Spinal cord (tissue), 9 donors: ENCODE measurements at regions not wholly inside any gene's neighbourhood (a gene's known extent, or its start where the extent isn't known, plus 50 kb on each side); places are given as distances from the start of the nearest gene placed in this dataset.

ENCODE experiments used
- DNase-seq, 6 donors: peaks; one replicate each; pipeline versions ENCODE4 v3.0.0 to v3.0.0-alpha.2; 2013 to 2015; ENCODE audit warnings: low spot score in 6 of 6, low read depth in 4 of 6
- H3K27ac ChIP-seq: one replicate; pipeline ENCODE4 v1.5.1; 2013; ENCODE audit warnings: low read depth, low read length, control low read depth
- H3K27me3 ChIP-seq: one replicate; pipeline ENCODE4 v1.6.1; 2013; ENCODE audit warnings: low read length; ENCODE audit not compliant: control insufficient read depth, insufficient read depth
- H3K36me3 ChIP-seq: one replicate; pipeline ENCODE4 v1.6.1; 2013; ENCODE audit warnings: low read length; ENCODE audit not compliant: control insufficient read depth, insufficient read depth
- H3K4me1 ChIP-seq: one replicate; pipeline ENCODE4 v1.6.1; 2013; ENCODE audit warnings: low read length; ENCODE audit not compliant: control insufficient read depth, insufficient read depth
- H3K4me3 ChIP-seq: one replicate; pipeline ENCODE4 v1.5.1; 2013; ENCODE audit warnings: low read depth, low read length, control low read depth
- H3K9me3 ChIP-seq: one replicate; pipeline ENCODE4 v1.6.1; 2013; ENCODE audit warnings: low read length; ENCODE audit not compliant: control insufficient read depth, insufficient read depth
- WGBS: methylation state at CpG from one replicate; pipeline ENCODE4 v1.1.5; 2013; ENCODE audit warnings: missing lambda C conversion rate; ENCODE audit not compliant: insufficient coverage; 5-methylcytosine and 5-hydroxymethylcytosine counted together
- donor health status: healthy.

- no peak overlapping the region for H3K27ac ChIP-seq
- no peak overlapping the region for H3K4me3 ChIP-seq
- DNase-seq = no peak
- no peaks in the 10 kb centered on the region for H3K27me3 ChIP-seq
- H3K36me3 ChIP-seq = no peaks in the 10 kb centered on the region
- WGBS = 86% methylated on average over 9 of the region's 10 CpGs
- no peaks in the 10 kb centered on the region for H3K9me3 ChIP-seq
- H3K4me1 ChIP-seq = peaks cover 44% of the 10 kb centered on the region
These were observed 208.2 kb downstream of the KIF26A start for GRCh38 chr14:104346608-104347007.

- Histone ChIP-seq H3K27ac (no peak overlapping the region), H3K27me3 (no peaks in the 10 kb centered on the region), H3K4me1 (peaks cover 31% of the 10 kb centered on the region), H3K9me3 (peaks cover 2% of the 10 kb centered on the region), H3K36me3 (no peaks in the 10 kb centered on the region), H3K4me3 (no peak overlapping the region)
- 96% methylated on average over 5 of the region's 5 CpGs for WGBS
- DNase-seq = no peak
These were observed 210.4 kb downstream of the KIF26A start for GRCh38 chr14:104348741-104349140.

- Histone ChIP-seq H3K4me3 (no peak overlapping the region), H3K27ac (peak overlapping the region; percentile 59), H3K4me1 (peaks cover 30% of the 10 kb centered on the region), H3K27me3 (no peaks in the 10 kb centered on the region), H3K9me3 (peaks cover 2% of the 10 kb centered on the region), H3K36me3 (no peaks in the 10 kb centered on the region)
- DNase-seq = no peak
- WGBS = 75% methylated on average over 3 of the region's 3 CpGs
These were observed 211.6 kb downstream of the KIF26A start for GRCh38 chr14:104349950-104350349.

DNA sequence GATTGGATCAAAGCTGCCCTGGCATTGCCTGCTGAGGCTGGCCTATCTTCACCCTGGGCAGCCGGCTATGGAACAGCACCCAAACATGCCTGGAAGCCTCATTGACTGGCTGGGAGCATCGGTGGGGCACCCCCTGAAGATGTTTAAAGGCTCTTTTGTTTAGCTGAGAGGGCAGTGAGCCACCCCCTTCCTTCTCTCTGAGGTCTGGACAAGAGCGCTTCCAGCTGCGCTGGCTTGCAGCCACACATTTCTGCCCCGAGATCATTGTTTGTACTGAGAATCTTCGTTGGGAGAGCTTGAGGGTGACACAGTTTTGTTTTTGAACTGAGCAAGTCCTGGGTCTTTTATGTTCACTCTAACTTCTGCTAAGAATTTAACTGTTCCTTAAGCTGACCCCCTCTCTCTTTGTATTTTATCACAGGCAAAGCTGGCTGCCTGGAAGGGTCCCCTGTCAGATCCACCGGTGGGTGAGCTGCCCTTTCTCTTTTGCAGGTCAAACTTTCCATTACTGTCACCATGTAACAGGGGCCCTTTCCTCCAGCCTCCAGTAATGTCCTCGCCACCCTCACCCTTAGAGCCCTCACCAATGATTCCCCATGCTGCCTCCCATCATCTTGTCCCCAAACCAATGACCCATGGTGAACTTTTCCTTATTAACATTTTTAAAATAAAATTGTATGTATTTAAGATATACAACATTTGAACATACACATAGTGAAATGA, 212.2 kb downstream of the KIF26A start:
- H3K27me3 ChIP-seq = no peaks in the 10 kb centered on the region
- no peak overlapping the region for H3K4me3 ChIP-seq
- peak in 4 of 6 donors; percentile 36 to 86 (median 59) for DNase-seq
- H3K27ac ChIP-seq = peak overlapping the region; percentile 59
- peaks cover 2% of the 10 kb centered on the region for H3K9me3 ChIP-seq
- WGBS = 15% methylated on average over 3 of the region's 8 CpGs
- no peaks in the 10 kb centered on the region for H3K36me3 ChIP-seq
- H3K4me1 ChIP-seq = peaks cover 34% of the 10 kb centered on the region

DNA sequence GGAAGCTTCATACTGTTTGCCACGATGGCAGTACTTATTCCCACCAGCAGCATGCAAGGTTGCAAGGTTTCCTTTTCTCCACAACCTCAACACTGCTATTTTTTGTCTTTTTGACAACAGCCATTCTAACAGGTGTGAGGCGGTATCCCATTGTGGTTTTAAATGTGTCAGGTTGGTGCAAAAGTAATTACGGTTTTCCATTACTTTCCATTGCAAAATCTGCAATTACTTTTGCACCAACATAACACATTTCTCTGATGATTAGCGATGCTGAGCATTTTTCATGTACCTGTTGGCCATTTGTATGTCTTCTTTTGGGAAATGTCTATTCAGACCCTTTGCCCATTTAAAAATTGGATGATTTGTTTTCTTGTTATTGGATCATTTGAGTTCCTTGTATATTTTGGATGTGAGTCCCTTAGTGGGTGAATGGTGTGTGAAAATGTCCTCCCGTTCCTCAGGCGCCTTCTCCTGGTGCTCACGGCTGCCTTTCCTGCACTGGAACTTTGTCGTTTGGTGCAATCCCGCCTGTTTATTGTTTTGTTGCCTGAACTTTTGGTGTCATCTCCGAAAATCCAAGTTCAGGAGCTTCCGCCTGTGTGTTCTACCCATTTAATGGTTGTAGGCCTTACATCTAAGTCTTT, 213.6 kb downstream of the KIF26A start:
- H3K4me3 ChIP-seq = no peak overlapping the region
- DNase-seq = no peak
- H3K27ac ChIP-seq = no peak overlapping the region
- H3K9me3 ChIP-seq = peaks cover 2% of the 10 kb centered on the region
- H3K36me3 ChIP-seq = no peaks in the 10 kb centered on the region
- peaks cover 37% of the 10 kb centered on the region for H3K4me1 ChIP-seq
- WGBS = 95% methylated on average over 7 of the region's 11 CpGs
- no peaks in the 10 kb centered on the region for H3K27me3 ChIP-seq

DNA sequence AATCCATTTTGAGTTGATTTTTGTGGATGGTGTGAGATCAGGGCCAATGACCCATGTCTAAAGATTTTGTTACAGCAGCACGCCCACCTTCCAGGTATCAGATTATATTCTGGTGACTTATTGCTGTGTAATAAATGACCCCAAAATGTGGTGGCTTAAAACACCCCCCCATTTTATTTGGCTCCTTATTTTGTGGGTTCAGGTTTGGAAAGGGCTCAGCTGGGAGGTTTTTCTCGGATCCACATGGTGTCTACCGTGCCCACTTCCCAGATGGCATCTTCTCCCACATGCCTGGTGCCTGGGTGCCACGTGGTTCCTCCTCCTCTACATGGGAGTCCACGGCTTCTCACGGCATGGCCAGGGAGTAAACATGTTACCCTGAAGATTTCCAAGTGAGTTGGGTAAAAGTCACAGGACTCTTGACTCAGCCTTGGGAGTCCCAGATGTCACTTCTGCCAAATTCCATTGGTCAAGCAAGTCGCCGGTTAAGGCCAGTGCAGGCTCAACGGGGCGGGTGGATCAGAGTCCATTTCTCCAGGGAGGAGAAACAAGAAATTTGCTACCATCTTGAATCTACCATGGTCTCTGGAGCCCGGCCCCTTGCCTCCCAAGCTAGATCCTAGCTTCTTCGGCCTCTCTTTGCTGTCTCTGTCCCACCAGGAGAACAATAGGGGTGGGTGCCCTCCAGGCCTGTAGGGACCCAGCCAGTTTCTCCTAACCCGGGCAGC, 214.3 kb downstream of the KIF26A start:
- Histone ChIP-seq H3K9me3 (peaks cover 2% of the 10 kb centered on the region), H3K36me3 (no peaks in the 10 kb centered on the region), H3K4me3 (no peak overlapping the region), H3K27ac (no peak overlapping the region), H3K27me3 (no peaks in the 10 kb centered on the region), H3K4me1 (peaks cover 37% of the 10 kb centered on the region)
- no peak for DNase-seq
- WGBS = 98% methylated on average over 11 of the region's 13 CpGs

DNA sequence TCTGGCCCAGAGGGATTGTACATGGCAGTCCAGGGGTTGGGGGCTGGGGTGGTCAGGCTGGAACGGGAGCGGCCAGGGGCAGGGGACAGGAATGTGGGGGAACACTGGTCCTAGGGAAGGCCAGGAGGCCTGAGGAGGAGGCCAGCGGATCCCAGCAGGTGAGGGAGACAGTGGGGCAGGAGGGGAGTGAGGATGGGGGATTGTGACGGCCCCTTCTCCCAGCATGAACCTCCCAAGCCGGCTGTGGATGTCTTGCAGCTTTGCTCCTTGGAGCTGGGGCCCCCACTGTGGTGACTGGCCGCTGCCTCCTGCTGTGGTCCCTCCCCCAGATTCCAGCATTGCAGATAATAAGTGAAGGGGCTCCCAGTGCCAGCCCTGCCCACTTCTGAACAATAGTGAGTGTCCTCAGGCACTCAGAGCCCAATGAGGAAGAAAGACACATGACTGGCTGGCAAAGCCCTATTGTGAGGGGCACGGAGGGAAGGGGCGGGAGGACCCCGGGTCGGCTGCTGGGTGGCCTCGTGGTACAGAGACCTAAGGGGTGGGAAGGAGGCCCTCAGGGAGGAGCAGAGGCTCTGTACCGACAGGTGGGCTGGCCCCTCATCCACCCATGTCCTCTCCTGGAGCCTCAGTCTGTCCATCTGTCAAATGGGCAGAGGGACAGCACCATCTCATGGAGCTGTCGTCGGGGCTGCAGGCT, 215.0 kb downstream of the KIF26A start:
- H3K4me1 ChIP-seq = peaks cover 37% of the 10 kb centered on the region
- DNase-seq = no peak
- H3K27me3 ChIP-seq = no peaks in the 10 kb centered on the region
- WGBS = 74% methylated on average over 14 of the region's 14 CpGs
- peaks cover 2% of the 10 kb centered on the region for H3K9me3 ChIP-seq
- no peak overlapping the region for H3K27ac ChIP-seq
- no peak overlapping the region for H3K4me3 ChIP-seq
- no peaks in the 10 kb centered on the region for H3K36me3 ChIP-seq

DNA sequence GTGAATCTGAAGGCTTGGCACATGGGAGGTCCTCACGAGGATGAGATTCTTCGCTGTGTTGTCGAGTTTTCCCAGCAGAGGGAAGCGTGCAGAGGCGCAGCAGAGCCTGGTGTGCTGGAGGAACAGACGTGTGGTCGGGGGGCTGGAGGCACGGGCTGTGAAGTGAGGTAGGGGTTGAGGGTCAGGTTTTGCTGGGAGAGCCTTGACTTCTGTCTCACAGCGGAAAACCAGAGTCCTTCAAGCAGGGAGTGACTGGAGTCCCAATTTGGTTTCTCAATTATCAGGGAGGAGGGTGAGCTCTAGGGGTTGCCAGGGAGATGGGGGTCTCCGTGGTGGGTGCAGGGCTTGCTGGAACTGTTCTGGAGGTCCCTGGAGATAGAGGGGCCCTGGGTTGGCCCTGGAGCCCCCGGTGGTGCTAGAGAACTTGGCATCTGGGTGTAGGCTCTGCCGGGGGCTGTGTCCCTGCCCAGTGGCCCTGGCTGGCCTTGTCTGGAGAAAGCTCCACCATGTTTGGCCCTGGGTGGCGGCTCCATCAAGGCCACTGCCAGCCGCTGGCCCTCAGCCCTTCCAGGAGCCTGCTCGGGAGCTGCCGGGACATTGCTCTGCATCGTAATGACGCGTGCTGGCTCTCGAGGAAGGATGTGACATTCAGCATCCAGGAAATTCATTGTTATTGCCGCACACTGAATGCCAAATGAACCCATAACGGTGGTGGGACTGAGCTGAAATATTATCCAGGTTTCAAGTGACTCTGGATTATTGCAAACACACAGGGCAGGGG, 215.7 kb downstream of the KIF26A start:
- Histone ChIP-seq H3K4me3 (no peak overlapping the region), H3K27me3 (no peaks in the 10 kb centered on the region), H3K9me3 (peaks cover 2% of the 10 kb centered on the region), H3K27ac (no peak overlapping the region), H3K36me3 (no peaks in the 10 kb centered on the region), H3K4me1 (peaks cover 37% of the 10 kb centered on the region)
- DNase-seq = peak in 2 of 6 donors; percentile 66 to 95
- 43% methylated on average over 22 of the region's 22 CpGs for WGBS
